Head of caudate nucleus (tissue), 42 donors: ENCODE measurements at regions not wholly inside any gene's neighbourhood (a gene's known extent, or its start where the extent isn't known, plus 50 kb on each side); places are given as distances from the start of the nearest gene placed in this dataset.

ENCODE experiments used
- DNase-seq, 42 donors: peaks; one replicate each; pipeline versions ENCODE4 v3.0.0 to v3.0.0-alpha.2; 2020 to 2021; ENCODE audit warnings: mixed read lengths in 7 of 42
- intact Hi-C: fragments of 100-400 bp; cut with DNase I; formaldehyde crosslinking; loops from one replicate; pipeline ENCODE4 v1.15.0; 2022

GRCh38 chr18:24913507-24914170 lies 438.3 kb downstream of the ZNF521 start:
- intact Hi-C loops, result no loop called here

GRCh38 chr18:24914171-24914525 lies 437.8 kb downstream of the ZNF521 start:
- intact Hi-C loops, result no loop called here
- no peak for DNase-seq

More at GRCh38 chr18:24913507-24914170, 438.3 kb downstream of the ZNF521 start:
- DNase-seq, result no peak

GRCh38 chr18:24914685-24915084 lies 437.3 kb downstream of the ZNF521 start:
- DNase-seq, result no peak
- intact Hi-C loops, result no loop called here

GRCh38 chr18:24915547-24915946 lies 436.4 kb downstream of the ZNF521 start:
- no peak for DNase-seq
- intact Hi-C loops, result no loop called here

GRCh38 chr18:24917767-24918166 lies 434.2 kb downstream of the ZNF521 start:
- no peak for DNase-seq

GRCh38 chr18:24918257-24918656 lies 433.7 kb downstream of the ZNF521 start:
- intact Hi-C loops, result no loop called here
- no peak for DNase-seq

More at GRCh38 chr18:24917767-24918166, 434.2 kb downstream of the ZNF521 start:
- intact Hi-C loops, result no loop called here

GRCh38 chr18:24919181-24919797 lies 432.7 kb downstream of the ZNF521 start:
- intact Hi-C loops, result no loop called here
- no peak for DNase-seq

GRCh38 chr18:24922491-24922890 lies 429.5 kb downstream of the ZNF521 start:
- intact Hi-C loops, result no loop called here
- no peak for DNase-seq

- no peak for DNase-seq
- intact Hi-C loops, result no loop called here
These were observed 428.8 kb downstream of the ZNF521 start for GRCh38 chr18:24923138-24923537.

- intact Hi-C loops, result no loop called here
- DNase-seq, result no peak
These were observed 427.8 kb downstream of the ZNF521 start for GRCh38 chr18:24924066-24924716.

GRCh38 chr18:24926649-24927048 lies 425.3 kb downstream of the ZNF521 start:
- intact Hi-C loops, result no loop called here
- DNase-seq, result no peak

GRCh38 chr18:24928301-24928878 lies 423.6 kb downstream of the ZNF521 start:
- intact Hi-C loops, result no loop called here
- no peak for DNase-seq

- intact Hi-C loops, result no loop called here
- no peak for DNase-seq
These were observed 421.5 kb downstream of the ZNF521 start for GRCh38 chr18:24930478-24930877.

GRCh38 chr18:24930971-24931370 lies 421.0 kb downstream of the ZNF521 start:
- no peak for DNase-seq
- intact Hi-C loops, result no loop called here

- intact Hi-C loops, result no loop called here
- no peak for DNase-seq
These were observed 418.6 kb downstream of the ZNF521 start for GRCh38 chr18:24933345-24933744.

GRCh38 chr18:24934258-24934932 lies 417.6 kb downstream of the ZNF521 start:
- intact Hi-C loops, result no loop called here
- DNase-seq, result no peak

- no peak for DNase-seq
- intact Hi-C loops, result no loop called here
These were observed 417.0 kb downstream of the ZNF521 start for GRCh38 chr18:24935008-24935407.

- intact Hi-C loops, result no loop called here
These were observed 416.1 kb downstream of the ZNF521 start for GRCh38 chr18:24935896-24936295.

GRCh38 chr18:24936691-24937090 lies 415.3 kb downstream of the ZNF521 start:
- no peak for DNase-seq
- intact Hi-C loops, result no loop called here

More at GRCh38 chr18:24935896-24936295, 416.1 kb downstream of the ZNF521 start:
- DNase-seq, result no peak
